Loucy (cell line): ENCODE measurements at regions not wholly inside any gene's neighbourhood (a gene's known extent, or its start where the extent isn't known, plus 50 kb on each side); places are given as distances from the start of the nearest gene placed in this dataset.

Source experiments
- CTCF ChIP-seq: fragments of 200-600 bp; sonication (generic); conservative IDR thresholded peaks from 2 replicates; pipeline ENCODE4 v1.5.1; 2014; ENCODE audit warnings: mild to moderate bottlenecking, antibody characterized with exemption, low read length
- EZH2phosphoT487 ChIP-seq: fragments of 200-600 bp; IDR thresholded peaks from 2 replicates; pipeline ENCODE4 v1.6.1; 2018; ENCODE audit warnings: antibody characterized with exemption, mild to moderate bottlenecking, moderate library complexity, borderline replicate concordance

GRCh38 chr4:58510652-58511051 lies 1400.5 kb upstream of the IGFBP7 start:
- TF ChIP-seq CTCF (no peak), EZH2phosphoT487 (no peak)
